ENCODE measurements at regions not wholly inside any gene's neighbourhood (a gene's known extent, or its start where the extent isn't known, plus 50 kb on each side); places are given as distances from the start of the nearest gene placed in this dataset.
"Not testable (repeated sequence)": the region's sequence is repeated elsewhere in the genome, so short reads cannot be mapped to it uniquely, and the experiment has no call there.

GRCh38 chr4:91791631-91792030, 512.1 kb upstream of the GRID2 start:
- TF ChIP-seq CTCF (IDR thresholded peaks at IDR 0.05; ENCODE audit: low read depth, low read length, missing input control); RAD21 (IDR thresholded peaks at IDR 0.05); TAF1 (conservative IDR thresholded peaks at IDR 0.05); ZBTB33 (IDR thresholded peaks at IDR 0.05); FOXA1 (IDR thresholded peaks at IDR 0.05); GABPA (IDR thresholded peaks at IDR 0.05 in 1 of 2, conservative IDR thresholded peaks at IDR 0.05 in 1 of 2); ATF3 (IDR thresholded peaks at IDR 0.05); YY1 (IDR thresholded peaks at IDR 0.05); RXRA (IDR thresholded peaks at IDR 0.05); SP1 (IDR thresholded peaks at IDR 0.05); MAX (IDR thresholded peaks at IDR 0.05); JUND (IDR thresholded peaks at IDR 0.05): not testable (repeated sequence)
- TF ChIP-seq, protein P1, sequence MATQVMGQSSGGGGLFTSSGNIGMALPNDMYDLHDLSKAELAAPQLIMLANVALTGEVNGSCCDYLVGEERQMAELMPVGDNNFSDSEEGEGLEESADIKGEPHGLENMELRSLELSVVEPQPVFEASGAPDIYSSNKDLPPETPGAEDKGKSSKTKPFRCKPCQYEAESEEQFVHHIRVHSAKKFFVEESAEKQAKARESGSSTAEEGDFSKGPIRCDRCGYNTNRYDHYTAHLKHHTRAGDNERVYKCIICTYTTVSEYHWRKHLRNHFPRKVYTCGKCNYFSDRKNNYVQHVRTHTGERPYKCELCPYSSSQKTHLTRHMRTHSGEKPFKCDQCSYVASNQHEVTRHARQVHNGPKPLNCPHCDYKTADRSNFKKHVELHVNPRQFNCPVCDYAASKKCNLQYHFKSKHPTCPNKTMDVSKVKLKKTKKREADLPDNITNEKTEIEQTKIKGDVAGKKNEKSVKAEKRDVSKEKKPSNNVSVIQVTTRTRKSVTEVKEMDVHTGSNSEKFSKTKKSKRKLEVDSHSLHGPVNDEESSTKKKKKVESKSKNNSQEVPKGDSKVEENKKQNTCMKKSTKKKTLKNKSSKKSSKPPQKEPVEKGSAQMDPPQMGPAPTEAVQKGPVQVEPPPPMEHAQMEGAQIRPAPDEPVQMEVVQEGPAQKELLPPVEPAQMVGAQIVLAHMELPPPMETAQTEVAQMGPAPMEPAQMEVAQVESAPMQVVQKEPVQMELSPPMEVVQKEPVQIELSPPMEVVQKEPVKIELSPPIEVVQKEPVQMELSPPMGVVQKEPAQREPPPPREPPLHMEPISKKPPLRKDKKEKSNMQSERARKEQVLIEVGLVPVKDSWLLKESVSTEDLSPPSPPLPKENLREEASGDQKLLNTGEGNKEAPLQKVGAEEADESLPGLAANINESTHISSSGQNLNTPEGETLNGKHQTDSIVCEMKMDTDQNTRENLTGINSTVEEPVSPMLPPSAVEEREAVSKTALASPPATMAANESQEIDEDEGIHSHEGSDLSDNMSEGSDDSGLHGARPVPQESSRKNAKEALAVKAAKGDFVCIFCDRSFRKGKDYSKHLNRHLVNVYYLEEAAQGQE (IDR thresholded peaks at IDR 0.05), result not testable (repeated sequence)
